Activated CD4-positive, alpha-beta T cell treated with anti-CD3 and anti-CD28 coated beads, Interleukin-10, Interleukin-2, amounts not matched to agents 100 ng/mL and 50 ng/mL, durations not matched to agents 16 hours and 8 hours (primary cell): ENCODE measurements at regions not wholly inside any gene's neighbourhood (a gene's known extent, or its start where the extent isn't known, plus 50 kb on each side); places are given as distances from the start of the nearest gene placed in this dataset.

Source experiments
- DNase-seq: peaks from one replicate; pipeline ENCODE4 v3.0.0-alpha.2; 2020

DNA sequence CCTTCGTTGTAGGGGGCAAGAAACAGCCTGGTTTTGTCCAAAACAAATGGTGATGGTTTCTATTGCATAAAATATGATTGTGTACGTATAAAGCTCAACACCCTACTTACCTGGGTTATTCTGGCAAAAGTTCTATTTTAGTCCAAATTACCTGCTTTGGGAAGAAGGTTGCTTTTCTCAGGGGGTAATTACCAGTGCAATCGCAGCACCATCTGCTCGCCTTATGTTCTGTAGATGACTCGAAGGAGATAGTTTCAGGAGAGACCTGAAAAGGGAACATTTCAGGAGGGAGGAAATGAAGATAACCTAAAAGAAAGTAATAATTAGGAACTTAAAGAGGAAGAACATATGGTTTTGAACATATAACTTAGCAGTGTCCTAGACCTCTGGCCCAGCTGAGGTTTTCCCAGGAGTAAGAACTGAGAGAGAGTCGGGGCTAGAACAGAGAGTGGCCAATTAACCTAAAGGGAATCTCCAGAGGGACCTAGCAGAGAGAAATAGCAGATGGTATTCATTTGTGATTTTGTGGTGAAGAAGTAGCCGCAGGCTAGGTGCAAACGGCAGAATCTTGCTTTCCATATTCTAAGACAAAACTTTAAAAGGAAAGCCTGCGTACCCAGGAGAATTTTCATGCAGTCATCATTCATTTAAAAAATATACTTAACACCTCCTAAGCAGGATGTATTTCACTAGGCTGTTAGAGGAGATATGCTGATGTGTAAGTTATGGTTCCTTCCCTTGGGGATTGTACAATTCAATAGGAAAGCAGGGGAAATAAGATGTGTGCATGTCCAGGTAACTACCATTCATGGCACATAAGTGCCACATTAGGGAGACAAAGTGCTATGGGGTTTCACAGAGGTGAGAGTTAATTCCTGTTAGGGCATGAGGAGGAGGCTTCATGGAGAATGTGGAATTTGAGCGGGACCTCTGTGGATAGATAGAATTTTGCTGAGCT, 113.0 kb upstream of the SLC10A2 start:
- no peak for DNase-seq

DNA sequence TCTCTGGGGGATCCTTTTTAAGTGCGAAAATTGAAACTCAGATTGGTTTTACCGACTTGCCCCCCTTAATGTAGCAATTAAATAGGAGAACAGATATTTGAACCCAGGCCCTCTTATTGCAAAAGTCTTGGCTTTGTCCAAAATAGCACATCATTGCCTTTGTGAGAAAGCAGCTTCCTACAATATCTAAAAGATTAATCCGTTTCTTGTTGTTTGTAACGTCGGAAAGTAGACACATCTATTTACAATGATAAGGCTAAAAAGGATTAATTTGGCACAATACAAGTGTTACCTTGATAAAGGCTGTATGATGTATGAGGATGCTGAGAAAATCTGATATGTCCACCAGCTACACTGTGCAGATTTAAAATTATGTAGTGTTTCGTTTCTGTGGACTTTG, 108.7 kb upstream of the SLC10A2 start:
- no peak for DNase-seq

DNA sequence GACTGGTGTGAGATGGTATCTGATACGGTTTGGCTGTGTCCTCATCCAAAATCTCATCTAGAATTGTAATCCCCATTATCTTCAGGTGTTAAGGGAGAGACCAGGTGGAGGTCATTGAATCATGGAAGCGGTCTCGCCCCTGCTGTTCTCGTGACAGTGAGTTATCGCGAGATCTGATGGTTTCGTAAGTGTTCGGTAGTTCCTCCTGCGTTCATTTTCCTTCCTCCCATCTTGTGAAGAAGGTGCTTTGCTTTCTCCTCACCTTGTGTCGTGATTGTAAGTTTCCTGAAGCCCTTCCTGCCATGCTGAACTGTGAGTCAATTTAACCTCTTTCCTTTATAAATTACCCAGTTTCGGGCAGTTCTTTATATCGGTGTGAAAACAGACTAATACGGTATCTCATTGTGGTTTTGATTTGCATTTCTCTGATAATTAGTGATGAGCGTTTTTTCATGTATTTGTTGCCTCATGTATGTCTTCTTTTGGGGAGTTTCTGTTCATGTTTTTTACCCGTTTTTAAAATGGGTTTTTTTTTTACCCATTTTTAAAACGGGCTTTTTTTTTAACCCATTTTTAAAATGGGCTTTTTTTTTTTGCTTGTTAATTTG, 102.8 kb upstream of the SLC10A2 start:
- DNase-seq = no peak

DNA sequence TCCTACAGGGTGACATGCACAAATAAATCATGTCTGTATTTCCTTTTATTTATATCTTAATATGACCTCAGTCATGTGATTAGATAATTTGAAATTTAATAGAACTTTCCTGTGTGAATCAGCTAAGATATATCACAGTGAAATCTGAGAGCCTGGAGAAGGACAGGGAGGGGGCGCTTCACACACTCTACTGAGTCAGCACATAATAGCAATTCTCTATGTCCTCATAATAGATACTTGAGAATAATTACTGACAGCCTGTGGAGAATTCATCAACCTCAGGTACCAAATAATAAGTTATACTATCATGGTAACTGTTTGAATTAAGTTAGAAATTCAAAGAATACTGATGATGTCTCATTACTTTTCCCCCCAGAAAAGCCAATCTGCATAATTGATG, 98.0 kb upstream of the SLC10A2 start:
- DNase-seq = no peak

DNA sequence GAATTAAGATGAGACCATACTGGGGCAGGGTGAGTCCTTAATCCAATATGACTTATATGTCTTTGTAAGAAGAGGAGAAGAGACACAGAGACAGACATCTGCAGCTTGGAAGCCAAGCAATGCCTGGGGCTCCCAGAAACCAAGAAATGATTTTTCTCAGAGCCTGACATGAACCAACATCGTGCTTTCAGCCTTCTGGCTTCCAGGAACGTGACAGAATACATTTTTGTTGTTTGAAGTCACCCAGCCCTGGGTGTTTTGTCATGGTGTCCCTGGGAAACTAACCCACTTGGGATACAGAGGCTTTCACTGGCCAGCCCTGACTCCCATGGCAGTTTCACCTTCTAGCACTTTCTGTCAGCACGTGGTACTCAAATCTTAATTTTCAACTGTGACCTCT, 95.3 kb upstream of the SLC10A2 start:
- no peak for DNase-seq

DNA sequence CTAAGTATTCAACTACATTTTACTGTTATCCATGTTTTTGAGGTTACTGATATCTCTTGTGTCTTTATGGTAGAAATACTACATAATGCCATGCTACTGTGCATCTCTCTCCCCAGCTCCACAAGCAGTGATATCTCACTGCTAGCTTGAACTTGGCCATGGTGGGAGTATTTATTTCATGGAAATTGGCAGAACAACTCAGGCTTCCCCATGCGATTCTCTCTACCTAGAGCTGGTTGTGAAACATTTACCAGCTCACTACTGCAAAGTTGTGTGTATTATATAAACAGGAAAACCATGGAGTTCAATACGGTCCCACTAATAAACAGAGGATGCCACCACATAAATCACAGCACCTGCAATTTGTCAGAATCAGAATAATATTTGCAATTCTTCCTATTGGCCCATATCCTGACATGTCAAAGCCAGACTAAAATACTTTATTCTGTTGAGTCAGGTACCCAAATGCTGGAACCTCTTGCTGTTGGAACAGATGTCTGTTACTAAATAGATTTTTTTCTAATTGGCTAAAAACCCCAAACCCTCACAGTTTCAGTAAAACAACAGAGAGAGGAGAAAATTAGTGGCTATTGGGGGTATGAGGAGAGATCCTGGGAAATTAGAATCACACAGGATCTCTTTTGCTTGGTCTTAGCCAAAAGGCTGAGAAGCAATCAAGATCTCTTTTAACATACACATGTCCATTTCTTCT, 91.4 kb upstream of the SLC10A2 start:
- DNase-seq = no peak

DNA sequence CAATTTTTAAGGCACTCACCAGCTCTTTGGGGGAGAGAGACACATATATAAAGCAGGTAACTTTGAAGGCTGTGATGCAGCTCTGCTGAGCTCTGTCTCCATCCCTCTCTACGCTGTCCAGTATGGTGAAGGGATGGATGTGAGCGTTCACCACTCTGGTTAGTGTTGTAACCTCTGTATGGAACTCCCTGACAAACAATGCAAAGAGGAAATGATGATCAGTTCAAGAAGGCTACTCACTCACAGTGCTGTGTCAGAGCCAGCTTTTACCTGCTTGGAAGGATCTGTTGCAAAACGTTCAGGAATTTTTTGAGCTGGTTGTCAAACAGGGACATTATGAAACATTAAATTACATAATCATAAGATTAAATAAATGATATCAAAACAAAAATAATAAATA, 90.8 kb upstream of the SLC10A2 start:
- DNase-seq = no peak

DNA sequence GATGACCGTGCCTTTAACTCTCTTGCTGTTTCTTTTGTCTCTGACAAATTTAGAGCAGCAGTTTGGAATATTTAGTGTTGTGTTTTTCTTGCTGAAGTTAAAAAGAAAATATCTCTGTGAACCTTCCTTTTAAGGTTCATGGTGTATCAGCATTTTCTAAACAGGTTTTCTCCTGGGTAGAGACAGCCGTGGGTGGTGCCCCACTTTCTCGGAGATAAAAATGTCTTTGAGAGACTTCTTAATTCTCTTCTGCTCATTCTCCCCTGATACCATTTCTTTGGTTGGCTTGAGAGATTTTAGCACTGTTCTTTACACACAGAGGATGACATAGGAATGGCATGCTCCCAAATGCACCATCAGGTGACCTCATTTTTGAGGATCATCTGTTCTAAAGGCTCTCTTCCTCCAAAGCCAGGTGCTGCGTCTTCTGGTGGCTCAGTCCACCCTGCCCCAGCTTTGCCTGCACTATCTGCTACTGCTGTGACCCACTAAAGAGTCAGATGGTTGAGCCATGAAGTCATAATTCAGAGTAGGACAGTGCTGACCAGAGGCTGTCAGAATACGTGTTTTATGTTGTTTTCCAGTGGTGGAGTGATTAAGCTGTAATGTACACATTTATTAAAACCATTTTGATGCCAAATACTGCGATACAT, 90.3 kb upstream of the SLC10A2 start:
- DNase-seq = no peak

DNA sequence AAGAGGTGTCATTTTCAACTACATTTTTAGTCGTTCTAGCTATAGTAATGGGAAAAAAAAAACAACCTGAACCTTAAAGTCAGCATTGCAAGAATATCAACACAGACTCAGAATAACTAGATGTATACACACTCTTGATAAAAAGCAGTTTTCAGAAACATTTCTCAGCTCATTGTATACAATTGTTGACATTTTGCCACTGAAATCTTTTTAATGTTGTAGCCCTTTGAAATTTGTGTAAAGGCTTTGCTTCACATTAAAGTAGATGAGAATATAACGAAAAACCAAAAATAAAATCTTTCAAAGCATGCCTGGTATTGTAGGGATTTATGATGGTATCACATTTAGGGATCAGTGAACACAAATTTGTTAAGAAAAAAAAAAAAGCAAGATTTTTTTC, 87.2 kb upstream of the SLC10A2 start:
- no peak for DNase-seq

DNA sequence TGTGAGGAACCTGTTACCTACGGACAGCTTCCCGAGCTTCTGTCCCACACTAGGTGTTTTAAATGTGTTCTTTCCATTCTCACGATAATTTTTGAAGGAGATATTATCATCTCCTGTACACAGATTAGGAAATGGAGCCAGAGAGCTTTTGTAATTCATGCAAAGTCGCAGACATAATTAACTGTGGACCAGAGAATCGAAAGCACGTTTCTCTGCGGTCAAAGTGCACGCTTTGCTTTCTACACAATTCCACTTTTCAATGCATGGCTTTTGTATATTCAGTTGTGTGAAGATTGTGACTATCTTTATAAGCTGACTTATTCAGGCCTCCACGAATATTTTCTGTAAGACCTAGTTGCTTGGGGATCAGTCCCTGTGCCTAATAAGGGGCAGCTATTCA, 81.7 kb upstream of the SLC10A2 start:
- no peak for DNase-seq

DNA sequence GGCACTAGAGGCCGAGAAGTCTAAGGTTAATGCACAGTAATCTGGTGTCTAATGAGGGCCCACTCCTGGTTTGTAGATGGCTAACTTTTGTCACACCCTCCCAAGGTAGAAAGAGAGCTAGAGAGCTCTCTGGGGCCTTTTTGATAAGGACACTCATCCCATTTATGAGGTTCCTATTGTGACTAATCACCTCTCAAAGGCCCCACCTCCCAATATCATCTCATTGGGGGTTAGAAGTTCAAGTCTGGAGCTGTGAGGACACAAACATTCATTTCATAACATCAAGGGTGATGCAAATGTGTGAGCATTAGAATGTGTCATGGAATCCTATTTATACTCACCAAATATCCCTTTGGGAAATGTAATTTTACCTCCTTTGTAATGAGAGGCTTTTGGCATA, 79.2 kb upstream of the SLC10A2 start:
- DNase-seq = no peak

DNA sequence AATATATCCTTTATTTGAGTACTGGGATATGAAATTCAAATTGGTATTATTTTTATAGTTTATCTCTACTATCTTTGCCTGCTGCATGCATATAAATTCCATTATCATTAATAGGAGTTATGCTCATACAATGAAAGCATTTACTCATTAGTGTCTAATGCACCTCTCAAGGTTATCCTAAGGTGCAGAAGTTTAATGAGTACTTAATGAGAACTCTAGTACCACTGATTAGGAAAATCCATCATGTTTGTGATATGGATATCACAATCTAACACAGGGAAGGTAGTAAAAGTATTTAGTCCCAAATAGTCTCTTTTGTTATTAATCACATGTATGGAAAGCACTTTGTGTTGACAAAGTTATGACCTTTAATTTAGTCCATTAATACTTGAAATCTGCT, 77.2 kb upstream of the SLC10A2 start:
- no peak for DNase-seq

DNA sequence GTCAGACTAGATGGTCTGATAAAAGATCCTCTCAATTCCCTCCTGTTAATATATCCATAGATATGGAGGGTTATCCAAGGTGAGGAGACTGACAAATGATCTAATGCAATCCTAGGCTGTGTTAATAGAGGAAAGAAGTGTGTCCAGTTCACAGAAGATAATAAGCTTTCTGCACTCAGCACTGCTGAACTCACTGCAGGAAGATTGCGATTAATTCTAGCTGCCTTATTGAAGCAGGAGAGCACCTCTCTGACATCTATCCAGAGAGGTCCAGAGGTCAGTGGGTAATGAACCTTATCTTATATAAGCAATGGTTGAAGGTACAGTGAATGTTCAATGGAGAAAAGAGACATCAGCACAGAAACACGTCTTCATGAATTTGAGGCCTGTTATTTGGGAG, 75.9 kb upstream of the SLC10A2 start:
- DNase-seq = no peak

DNA sequence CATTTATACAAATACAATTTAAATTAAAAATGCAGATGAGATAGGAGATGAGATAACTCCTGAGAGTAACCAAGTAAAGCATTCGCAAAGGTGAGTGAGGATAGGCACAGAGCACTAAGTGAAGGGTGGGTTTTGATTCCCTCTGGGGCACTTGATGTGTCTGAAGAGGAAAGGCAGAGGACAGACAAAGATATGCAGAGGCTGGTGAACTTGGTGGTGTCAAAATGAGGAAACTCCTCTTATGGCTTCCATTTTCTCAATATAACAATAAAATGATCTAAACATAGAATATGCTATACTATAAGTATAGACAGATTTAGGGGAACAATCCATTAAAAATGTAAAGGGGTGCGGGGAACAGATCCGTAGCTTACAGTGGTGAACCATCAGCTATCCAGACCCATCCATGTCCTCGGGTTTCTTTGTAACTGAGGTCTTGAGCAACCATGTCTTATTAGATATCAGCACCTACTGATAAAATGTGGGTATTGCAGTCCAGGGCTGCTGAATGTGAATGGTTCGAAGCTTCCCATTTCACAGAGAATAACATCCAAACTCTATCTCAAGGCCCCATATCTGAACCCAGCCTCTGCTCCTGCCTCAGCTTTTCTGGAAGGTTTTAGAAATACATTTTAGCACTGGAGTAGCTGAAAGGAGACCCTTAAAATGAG, 73.9 kb upstream of the SLC10A2 start:
- peak; percentile 2 for DNase-seq

DNA sequence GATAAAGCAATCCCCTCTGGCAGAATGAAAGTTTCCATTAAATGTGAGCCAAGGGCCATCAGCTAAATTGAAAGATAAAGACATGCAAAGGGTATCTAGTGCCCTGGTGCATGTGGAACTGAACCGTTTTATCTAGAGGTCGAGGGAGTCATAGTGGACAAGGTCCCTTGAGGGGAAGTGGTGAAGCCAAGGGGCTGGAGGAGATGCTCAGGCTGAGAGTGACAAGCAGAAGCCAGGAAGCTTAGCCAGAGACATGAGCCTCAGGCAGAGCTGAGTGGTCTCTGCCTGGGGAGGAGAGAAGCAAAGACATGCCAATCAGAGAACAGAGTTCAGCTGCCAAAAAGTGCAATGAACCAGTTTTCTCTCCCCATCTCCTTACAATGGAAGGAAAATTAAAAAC, 68.1 kb upstream of the SLC10A2 start:
- DNase-seq = no peak

DNA sequence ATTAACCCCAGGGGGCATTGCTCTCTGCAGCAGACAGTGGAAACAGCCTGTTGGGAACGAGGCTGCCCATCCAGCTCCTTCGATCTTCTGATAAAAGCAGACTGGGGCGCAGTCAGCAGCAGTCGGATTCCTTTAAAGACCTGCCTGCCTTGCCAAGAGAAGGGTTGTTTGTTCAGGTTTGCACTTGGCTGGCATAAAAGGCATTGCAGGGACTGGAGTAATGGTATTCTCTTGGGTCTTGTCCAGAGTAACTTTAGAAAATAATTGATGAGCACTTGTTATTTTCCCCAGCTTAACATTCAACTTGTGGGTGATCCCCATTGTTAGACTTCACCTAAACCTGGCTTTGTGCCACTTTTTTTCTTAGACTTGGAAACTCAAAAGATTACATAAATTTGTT, 67.3 kb upstream of the SLC10A2 start:
- no peak for DNase-seq

DNA sequence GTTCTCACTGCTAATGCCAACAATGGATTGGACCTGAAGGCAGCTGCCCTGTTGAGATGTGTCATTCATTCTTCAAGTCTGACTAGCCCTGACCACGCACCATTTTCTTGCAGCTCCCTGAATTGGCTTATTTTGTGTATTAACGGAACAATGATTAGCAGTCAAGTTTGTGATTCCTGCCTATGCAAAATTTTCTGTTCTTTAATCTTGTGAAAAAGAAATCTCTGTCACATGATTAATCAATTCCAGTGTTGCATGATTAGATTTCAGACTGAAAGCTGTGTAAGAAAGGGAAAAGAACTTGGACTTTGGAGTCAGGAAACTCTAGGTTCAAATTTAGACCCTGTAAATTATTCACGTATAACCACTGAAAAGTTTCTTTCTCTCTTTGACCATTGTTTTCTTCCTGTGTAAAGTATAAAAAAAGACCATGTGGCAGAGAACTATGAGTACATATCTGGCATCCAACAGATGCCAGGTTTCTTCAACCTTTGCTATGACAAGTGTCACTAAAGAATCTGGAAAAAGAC, 64.5 kb upstream of the SLC10A2 start:
- no peak for DNase-seq

DNA sequence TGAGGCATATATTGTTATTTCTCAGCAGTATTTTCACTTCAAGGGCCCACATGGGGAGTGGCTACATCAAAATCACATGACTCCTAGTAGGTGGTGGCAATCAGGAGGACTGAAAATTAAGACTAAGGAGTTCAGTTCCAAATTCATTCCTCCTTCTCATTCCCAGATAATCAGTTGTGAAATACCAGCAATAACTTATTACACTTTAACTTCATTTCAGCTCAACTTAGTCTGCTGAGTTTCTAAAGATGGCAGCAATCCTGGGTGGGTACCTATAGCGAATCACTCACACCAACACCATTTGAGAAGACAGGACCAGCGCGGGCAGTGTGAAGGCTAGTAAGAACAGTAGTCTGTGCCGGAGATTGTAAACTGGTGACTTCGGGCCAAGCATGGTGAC, 63.9 kb upstream of the SLC10A2 start:
- no peak for DNase-seq
